Activated T-helper 1 cell treated with Interleukin-2 at 50 U/mL for 16 hours (primary cell): ENCODE measurements at regions not wholly inside any gene's neighbourhood (a gene's known extent, or its start where the extent isn't known, plus 50 kb on each side); places are given as distances from the start of the nearest gene placed in this dataset.
"Not testable (repeated sequence)": the region's sequence is repeated elsewhere in the genome, so short reads cannot be mapped to it uniquely, and the experiment has no call there.

Source experiments
- DNase-seq: peaks from one replicate; pipeline ENCODE4 v3.0.0-alpha.2; 2020; ENCODE audit warnings: low read depth

DNA sequence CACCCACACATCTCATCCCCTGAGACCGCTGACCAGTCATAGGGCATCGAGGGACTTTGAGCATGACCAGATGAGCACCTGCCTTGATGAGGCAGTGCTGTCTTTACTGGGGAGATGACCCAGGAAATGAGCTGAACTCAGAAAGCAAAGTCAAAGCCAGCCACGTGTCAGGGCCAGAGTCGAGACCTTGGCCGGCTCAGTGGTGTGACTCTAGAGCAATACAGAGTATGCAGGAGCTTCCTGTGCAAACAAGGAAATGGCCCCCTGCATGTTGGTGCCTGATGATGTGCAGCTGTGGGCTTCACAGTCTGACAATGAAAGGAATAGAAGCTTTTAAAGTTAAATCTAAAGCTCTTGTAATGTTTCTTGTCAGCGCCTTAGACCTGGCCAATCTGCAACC lies 332.9 kb downstream of the PCNX1 start:
- DNase-seq = no peak

DNA sequence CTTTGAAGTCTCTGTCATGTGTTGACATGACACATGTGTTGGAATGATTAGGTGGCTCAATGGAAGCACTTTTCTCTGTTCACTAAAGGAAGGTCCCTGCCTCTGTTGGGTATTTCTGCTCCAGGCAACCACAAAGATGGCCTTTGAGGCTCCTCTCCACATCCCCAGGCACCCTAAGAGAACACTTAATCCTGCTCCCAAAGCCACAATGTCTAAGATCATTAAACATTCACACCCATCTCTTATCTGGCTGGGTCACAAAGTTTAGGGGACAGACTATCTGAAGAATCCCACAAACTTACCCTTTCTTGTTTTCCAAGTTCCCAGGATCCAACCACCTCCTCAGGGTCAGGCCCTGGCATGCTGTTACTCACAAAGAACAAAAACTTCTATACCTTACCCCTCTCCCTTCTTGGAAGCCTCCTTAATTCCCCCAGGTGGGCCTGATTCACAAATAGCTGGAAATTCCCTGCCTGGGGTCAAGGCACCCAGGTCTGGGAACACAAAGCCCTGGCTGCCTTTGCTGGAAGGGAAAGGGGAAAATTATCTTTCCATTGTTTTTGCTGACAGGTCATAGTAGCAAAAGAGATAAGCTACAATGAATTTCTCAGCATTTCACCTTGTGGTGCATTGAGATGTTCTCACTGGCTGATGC lies 333.7 kb downstream of the PCNX1 start:
- DNase-seq = no peak

DNA sequence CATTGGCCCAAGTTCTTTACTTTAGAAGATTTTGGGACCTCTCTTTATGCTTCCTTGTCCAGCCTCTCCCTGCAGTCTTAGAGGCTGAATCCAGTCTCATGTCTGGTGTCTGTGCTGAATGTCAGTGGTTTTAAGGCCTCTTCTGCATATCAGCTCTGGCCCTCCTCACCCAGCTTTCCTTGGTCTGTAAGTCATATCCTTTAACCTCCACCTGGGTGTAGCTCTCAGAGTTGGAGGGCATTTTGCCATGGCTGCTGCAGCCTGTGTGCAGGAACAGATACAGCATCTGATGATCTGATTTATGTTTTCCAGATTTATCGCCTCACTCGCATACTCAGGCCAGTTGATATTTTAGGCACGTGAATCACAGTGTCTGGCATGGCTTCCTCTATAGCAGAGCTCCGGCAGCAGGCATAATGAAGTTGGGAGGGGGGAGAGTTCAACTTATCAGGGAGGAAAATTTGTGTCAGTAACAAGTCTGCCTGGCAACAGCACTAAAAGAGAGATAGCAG lies 335.0 kb downstream of the PCNX1 start:
- DNase-seq = no peak

DNA sequence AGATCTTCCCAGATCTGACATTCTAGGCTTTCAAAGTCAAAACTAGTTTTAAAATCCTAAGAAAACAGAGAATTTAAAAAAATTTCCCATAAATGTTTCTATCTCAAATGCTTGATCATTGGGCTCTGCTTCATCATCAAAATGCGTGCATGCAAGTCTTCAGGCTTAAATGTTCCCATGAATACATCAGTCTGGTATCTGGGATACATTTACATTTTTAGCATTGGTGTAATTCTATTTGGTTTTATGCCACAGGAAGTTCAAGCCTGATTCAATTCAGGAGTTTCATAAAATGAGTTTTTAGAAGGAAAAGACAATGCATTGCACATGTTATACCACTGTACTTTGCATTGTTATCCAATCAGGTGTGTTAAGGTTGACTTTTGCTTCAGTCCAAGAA lies 336.4 kb downstream of the PCNX1 start:
- DNase-seq = no peak

DNA sequence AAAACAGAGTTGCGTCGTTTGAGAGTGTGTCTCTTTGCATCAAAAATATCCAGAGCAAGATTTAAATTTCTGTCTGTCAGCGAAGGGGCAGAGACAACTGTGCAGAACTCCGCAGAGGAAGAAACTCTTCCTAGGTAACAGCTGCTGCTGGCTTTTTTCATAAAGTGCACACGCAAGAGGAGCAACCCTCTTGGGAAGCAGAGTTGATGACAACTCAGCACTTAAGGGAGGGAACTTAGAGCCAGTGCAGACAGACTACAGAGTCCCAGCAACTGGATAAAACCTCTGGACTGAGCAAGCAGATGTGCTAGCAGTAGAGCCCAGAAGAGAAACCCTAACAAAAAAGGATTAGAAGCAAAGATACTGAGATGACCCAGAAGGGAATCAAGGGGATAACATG lies 337.1 kb downstream of the PCNX1 start:
- no peak for DNase-seq

DNA sequence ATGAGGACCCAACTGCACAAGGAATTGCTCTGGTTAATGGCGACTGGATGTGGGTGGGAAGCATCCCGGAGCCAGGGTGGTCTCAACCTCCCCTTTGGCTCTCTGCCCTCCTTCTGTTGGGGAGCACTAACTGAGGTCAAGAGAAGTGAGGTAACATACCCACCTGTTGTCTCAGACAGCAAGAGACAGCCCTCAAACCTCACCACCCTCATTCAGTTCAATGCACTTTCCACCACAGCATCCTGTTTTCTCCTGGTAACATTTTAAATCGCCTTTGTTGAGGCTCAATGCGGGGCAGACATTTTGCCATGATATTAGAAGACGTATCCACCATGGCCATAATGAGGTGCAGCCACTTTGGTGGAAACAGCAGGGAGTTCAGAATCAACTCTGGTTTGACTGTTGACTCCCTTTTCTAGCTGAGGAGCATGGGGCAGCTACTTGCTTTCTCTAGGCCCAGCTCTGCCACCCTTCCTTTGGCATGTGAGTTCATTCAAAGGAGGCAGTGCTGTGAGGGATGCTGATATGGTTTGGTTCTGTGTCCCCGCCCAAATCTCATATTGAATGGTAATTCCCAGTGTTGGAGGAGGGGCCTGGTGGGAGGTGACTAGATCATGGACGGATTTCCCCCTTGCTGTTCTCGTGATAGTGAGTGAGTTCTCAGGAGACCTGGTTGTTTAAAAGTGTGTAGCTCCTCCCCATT lies 338.6 kb downstream of the PCNX1 start:
- DNase-seq = no peak

DNA sequence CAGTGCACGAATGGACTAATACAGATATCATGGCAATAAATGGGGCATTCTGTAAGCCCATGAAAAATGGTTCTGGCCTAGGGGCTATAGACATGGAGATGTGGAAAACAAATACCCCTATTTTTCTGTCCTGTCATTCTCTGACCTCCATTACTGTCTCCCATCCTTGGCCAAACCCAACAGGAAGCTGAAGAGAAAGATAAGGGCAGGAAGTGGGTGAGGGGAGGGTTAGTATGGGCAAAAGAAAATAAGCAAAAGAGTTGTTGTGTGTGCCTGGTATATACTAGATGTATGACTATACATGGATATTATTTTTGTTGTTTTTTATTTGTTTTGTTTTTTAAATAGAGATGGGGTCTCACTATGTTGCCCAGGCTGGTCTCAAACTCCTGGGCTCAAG lies 339.3 kb downstream of the PCNX1 start:
- DNase-seq = no peak

DNA sequence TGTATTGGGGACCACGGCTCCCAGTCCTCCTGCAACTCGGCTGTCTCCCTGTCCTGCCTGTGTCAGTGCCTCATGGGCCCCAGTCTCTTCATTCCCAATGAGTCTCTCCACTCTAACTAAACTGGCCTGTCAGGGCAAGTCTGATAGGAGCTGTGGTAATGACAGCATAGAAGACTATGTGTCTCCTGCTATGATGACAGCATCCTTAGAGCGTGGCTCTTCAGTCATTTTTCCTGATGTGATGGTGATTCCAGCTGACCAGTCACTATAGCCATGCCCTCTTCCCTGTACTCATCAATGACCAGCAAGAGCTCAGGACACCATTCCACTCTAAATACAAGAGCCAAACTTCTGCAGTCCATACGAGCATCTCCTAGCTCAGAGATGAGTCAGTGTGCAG lies 339.8 kb downstream of the PCNX1 start:
- no peak for DNase-seq

DNA sequence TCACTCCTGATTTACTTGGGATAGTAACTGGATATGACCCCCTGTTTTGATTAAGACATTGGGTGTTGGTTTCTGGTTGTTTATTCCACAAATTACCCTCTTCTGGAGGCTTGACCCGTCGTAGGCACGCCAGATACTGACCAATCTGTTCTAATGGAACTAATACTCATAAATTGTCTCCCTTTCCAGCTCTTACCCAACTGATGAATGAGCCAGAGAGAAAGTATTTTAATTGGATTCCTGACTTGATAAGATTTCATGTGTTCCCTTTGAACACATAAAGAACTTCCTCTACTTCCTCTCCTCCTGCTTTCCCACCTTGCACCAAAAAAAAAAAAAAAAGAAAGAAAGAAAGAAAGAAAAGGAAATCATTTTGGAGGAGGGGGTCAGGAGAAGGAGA lies 340.9 kb downstream of the PCNX1 start:
- no peak for DNase-seq

DNA sequence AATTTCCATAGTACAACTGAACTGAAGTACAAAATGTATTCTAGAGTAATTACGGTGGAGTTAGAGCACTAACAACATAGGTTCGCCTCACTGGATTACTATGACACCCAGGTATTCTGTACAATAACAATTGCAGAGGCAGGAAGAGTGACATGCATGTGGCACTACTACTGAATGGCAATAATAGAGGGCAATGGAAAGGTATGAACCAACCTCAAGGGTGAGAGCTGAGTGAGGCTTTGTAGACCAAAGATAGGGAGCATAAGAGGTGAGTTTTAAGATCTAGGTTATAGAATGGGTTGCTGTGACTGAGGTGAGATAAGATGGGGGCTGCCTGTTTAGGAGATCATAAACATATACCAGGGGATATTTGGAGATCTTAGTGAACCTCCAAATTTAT lies 343.1 kb downstream of the PCNX1 start:
- DNase-seq = no peak

DNA sequence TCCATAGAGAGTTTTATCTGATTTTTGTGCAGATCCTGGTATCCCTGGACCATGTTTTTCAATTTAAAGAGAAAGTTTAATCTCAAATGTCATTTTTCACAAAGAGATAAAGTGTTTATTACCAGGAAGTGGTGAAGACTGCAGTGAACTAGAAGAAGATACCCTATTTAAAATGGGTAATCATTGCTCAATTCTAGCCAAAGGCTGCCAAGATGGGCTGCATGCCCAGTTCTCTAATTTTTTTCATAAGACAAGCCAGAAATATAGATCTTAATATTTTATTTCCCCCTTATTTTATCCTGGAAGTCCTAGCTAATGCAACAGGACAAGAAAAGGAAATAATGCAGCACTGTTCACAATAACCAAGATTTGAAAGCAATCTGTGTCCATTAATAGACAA lies 343.5 kb downstream of the PCNX1 start:
- DNase-seq = no peak

DNA sequence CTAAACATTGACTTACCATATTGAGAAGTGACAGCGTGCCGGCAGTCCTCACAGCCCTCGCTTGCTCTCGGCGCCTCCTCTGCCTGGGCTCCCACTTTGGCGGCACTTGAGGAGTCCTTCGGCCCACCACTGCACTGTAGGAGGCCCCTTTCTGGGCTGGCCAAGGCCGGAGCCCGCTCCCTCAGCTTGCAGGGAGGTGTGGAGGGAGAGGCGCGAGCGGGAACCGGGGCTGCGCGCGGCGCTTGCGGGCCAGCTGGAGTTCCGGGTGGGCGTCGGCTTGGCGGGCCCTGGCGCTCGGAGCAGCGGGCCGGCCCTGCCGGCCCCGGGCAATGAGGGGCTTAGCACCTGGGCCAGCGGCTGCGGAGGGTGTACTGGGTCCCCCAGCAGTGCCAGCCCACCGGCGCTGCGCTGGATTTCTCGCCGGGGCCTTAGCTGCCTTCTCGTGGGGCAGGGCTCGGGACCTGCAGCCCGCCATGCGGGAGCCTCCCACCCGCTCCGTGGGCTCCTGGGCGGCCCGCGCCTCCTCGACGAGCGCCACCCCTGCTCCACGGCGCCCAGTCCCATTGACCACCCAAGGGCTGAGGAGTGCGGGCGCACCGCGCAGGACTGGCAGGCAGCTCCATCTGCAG lies 346.9 kb downstream of the PCNX1 start:
- not testable (repeated sequence) for DNase-seq

DNA sequence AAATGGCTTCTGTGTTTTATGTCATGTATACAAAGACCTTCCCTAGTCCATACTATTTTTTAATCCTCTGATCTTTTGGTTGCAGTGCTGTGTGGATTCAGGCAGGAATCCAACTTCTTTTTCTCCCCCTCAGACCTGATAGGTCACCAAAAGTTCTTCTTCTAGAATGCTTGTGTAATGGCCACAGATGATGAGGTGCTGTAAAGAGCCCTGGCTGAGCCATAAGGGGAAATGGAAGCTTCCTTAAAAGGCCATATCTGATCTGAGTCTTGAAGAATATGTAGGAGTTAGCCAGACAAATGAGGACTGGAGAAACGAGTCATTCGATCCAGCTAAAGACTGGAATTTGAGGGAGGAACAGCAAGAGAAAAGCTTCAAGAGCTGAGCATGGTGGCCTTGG lies 353.9 kb downstream of the PCNX1 start:
- DNase-seq = no peak

DNA sequence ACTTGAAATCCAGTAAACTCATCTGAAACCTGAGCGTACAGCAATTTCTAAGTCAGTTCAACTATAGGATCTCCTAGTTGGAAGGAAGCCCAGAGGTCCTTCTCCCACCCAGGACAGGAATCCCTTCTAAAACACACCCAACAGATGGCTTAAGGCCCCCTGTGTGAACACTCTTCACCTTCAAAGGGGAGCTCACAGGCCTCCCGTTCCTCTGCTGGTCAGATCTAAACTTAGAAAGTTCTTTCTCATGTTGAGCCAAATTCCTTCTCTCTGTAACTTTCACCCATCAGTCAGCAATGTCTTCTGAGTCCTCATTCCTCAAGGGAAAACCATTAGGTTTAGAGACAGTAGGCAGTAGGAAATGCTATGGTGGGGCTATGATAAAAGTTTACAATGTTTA lies 355.2 kb downstream of the PCNX1 start:
- DNase-seq = no peak

DNA sequence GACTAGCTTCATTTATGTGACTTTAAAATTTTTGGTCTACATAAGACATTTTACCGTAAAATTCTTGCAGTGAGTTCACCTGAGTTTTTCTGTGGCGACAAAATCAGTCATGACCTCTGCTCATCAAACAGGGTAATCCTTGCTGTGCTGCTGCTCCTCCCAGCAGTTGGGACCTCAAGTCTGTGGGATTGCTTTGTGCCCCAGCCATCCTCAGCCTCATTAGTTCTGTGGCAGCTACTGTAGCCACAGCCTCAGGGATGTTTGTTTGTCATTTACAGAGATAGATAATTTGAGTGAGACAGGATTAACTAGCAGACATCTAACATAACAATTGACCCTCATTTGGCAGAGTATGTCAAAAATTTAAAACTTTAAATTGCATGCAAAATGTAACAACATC lies 357.0 kb downstream of the PCNX1 start:
- no peak for DNase-seq

DNA sequence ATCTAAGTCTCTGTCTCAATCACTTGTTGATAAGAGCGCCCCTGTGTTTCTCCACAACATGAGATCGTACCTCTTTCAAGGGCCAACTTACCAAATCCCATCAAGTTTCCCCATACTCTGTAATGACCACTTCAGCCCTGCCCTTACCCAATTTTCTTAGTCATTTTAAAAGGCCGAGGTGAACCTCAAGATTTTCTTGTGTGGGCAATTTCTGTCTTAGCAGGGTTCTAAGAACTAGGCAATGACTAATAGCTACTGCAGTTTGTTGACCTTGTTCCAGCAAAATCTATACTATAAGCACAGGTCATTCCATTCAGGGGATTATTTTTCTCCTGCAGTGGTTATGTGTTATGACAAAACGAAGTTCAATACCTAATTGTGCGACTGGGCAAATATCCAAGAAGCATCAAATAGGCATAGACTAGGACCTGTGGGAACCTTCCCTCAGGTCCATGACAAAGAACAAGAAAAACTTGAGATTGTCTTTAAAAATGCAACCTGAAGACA lies 359.8 kb downstream of the PCNX1 start:
- DNase-seq = no peak

DNA sequence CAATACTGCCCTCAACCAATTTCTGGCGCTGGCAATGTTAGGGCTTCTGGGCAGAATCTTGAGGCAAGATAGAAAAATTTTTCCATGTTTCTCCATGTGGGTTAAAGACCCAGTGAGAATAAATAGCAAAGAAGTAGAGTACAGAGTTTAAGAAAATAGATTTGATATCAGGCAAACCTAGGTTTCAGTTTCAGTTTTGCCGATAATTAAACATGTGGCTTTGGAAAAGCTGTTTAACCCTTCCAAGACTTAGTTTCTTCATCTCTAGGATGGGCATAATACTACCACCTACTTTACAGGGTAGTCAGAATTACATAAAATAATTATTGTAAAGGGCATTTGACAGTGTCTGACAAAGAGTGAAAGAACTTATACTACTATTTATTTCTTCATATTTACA lies 360.4 kb downstream of the PCNX1 start:
- DNase-seq = no peak

DNA sequence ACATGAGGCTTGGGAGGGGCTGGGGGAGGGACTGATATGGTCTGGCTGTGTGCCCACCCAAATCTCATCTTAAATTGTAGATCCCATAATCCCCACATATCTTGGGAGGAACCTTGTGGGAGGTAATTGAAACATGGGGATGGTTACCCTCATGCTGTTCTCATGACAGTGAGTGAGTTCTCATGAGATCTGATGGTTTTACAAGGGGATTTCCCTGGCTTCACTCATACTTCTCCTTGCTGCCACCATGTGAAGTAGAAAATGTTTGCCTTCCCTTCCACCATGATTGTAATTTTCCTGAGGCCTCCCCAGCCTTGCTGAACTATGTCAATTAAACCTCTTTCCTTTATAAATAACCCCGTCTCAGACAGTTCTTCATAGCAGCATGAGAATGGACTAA lies 362.9 kb downstream of the PCNX1 start:
- DNase-seq = no peak

DNA sequence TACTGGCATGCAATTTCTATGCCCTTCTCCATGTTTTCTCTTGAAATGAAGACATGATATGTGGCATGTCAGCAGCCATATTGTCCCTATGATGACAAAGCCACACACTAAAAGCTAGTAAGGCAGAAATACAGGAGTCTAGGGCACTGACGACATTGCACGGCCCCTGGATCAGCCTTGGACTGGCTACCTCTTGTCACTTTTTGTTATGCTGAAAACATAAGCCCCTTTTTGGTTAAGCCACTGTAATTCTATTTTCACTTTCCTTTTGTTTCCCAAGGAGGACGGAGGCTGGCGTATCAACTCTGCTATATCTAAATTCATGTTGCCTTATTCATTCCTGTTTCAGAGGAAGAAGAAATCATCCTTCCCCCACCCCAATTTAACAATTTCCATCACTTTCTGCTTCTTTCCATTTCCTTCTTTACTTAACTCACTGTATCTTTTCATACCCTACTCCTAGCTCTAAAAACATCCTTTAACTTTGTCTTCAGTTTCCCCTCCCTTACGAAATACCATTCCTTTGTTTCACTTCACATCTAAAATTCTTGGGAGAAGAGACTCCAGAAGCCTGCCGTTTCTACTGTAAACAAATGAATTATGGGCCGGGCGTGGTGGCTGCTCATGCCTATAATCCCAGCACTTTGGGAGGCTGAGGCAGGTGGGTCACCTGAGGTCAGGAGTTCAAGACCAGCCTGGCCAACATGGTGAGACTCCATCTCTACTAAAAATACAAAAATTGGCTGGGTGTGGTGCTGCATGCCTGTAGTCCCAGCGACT lies 364.1 kb downstream of the PCNX1 start:
- DNase-seq = no peak

DNA sequence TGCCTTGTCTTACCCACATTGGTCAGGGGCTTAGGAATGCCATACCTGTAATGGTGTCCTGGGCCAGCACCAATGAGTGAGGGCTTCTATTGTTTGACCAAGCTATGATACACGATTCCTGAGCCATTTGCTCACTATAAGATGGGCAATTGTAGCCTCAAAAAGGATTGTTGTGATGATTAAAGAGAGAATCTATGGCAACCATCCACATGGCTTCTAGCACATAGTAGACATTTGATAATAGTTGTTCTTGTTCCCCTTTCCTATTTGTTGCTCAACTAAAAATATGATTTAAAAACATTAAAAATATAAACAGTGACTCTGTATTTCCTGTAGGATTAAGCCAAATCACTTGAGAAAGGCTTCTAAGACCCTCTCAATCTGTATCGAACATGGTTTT lies 366.1 kb downstream of the PCNX1 start:
- no peak for DNase-seq

DNA sequence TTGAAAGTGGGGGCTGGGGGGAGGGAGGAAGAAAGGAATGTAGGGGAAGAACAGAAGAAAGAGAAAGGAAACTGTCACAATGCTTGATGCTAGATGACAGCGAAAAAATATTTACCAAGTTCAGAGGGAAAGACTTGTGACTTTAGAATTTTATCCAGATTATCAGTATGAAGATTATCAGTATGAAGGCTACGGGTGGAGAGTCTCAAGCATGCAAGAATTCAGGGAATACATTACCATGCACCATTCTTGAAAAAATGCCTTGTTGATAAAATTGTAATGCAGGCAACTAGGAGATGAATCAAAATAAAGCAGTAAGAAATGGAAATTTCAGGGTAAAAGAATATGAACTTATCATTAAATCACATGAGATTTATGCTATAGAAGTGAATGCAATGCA lies 376.8 kb downstream of the PCNX1 start:
- DNase-seq = no peak

DNA sequence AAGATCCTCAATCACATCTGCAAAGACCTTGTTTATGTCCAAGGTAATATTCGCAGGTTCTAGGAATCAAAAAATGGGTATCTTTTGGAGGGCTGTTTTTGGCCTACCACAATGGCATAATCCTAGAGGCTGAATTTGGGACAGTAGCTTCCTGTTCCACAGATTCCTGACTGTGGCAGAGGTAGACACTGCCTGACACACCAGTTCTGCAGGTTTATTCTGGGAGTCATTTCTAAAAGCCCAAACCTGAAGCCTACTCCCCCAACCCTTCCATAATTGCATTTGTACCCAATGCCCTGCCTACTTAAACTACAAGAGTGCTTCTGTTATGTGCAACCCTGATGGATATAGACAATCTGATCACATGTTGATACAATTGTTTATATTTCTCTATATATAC lies 378.9 kb downstream of the PCNX1 start:
- DNase-seq = no peak

DNA sequence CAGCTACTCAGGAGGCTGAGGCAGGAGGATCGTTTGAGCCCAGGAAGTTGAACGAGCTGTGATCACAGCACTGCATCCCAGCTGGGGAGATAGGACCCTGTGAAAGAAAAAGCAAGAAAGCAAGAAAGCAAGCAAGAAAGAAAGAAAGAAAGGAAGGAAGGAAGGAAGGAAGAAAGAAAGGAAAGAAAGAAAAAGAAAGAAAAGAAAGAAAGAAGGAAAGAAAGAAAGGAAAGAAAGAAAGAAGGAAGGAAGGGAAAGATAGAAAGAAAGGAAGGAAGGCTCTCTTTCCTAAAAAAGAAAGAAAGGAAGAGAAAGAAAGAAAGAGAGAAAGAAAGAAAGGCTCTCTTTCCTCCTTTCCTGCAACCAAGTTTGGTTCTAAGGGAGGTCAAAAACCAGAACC lies 380.3 kb downstream of the PCNX1 start:
- DNase-seq = no peak
